HG02852 (cell line): ENCODE measurements at regions not wholly inside any gene's neighbourhood (a gene's known extent, or its start where the extent isn't known, plus 50 kb on each side); places are given as distances from the start of the nearest gene placed in this dataset.
"Not testable (repeated sequence)": the region's sequence is repeated elsewhere in the genome, so short reads cannot be mapped to it uniquely, and the experiment has no call there.

Source experiments
- ATAC-seq: cut with Tn5 transposase; IDR thresholded peaks from one replicate; pipeline ENCODE4 v1.9.1; 2021; ENCODE audit warnings: mild to moderate bottlenecking, moderate library complexity; ENCODE audit not compliant: unreplicated experiment

GRCh38 chr14:101634202-101634849, 73.0 kb downstream of the DIO3 start:
- ATAC-seq: no peak

- ATAC-seq: no peak
Observed at GRCh38 chr14:101634850-101635748, 73.8 kb downstream of the DIO3 start.

DNA sequence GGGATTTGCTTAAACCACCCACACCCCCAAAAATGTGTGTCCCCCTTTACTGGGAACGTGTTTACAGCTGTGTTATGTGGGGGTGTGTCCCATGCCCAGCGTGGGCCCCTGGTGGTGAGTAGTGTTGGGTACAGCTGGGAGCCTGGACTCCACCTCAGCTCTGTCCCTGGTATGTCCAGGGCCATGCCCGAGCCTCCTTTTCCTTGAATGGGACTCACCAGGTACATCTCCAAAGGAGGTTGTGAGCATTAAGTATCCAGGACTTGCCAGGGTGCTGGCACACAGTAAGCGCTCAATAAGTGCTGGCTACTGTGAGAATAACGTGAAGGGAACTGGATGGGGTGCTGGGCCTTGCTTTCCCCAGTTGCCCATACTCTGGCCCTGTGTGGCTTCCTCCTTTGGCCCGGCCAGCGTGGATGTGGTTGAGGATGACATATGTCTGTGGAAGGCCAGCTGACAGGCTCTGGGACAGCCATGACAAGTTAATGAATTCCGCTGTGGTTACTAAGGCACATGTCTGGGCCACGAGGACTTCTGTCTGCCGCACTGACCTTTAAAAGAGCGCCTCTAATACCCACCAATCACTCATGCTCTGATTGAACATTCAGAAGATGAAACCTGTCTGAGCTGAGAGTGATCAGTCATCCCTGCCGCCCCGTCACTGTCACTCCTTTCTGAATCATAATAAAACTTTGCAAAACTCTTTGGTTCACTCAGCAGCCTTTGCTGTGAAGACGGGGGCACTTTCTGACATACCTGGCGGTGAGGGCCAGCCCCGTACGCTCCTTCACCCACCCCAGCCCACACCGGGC, 74.7 kb downstream of the DIO3 start:
- ATAC-seq: peak; percentile 54

- no peak for ATAC-seq
Observed at GRCh38 chr14:101639241-101639833, 78.0 kb downstream of the DIO3 start.

- ATAC-seq: no peak
Observed at GRCh38 chr14:101643651-101644050, 82.4 kb downstream of the DIO3 start.

- ATAC-seq: no peak
Observed at GRCh38 chr14:101654051-101654450, 92.8 kb downstream of the DIO3 start.

DNA sequence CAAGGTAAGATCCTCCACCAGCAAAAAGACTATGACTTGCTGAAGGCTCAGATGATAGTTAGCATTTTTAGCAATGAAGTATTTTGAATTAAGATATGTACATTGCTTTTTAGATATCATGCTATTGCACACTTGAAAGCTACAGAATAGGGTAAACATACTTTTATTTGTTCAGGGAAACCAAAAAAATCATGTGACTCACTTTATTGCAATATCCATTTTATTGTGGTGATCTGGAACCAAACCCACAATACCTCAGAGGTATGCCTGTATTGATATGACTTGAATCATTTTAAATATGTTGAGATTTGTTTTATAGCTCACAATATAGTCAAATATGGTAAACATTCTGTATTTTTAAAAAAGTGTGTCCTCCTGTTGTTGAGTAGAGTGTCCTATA, 96.1 kb downstream of the DIO3 start:
- ATAC-seq: no peak

GRCh38 chr14:101665478-101666078, 95.9 kb upstream of the PPP2R5C start:
- ATAC-seq: no peak

- no peak for ATAC-seq
Observed at GRCh38 chr14:101666264-101666663, 95.2 kb upstream of the PPP2R5C start.

DNA sequence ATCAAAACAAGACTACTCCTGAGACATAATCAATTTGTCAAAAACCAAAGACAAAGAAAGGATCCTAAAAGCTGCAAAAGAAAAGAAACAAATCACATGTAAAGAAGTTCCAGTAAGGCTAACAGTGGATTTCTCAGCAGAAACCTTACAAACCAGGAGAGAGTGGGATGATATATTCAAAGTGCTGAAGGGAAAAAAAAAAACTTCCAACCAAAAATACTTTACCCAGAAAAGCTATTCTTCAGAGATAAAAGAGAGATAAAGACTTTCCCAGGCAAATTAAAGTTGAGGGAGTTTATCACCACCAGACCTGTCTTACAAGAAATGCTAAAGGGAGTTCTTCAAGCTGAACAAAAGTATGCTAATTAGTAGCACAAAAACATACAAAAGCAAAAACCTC, 91.9 kb upstream of the PPP2R5C start:
- ATAC-seq: no peak

DNA sequence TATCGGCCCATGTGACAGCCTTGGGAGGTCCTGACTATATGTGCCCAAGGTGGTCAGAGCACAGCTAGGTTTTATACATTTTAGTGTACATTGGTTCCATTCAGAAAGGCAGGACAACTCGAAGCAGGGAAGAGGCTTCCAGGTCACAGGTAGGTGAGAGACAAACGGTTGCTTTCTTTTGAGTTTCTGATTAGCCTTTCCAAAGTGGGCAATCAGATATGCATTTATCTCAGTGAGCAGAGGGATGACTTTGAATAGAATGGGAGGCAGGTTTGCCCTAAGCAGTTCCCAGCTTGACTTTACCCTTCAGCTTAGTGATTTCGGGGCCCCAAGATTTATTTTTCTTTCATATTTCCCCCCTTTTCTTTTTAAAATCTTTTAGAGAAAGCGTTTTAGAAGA, 87.6 kb upstream of the PPP2R5C start:
- no peak for ATAC-seq

DNA sequence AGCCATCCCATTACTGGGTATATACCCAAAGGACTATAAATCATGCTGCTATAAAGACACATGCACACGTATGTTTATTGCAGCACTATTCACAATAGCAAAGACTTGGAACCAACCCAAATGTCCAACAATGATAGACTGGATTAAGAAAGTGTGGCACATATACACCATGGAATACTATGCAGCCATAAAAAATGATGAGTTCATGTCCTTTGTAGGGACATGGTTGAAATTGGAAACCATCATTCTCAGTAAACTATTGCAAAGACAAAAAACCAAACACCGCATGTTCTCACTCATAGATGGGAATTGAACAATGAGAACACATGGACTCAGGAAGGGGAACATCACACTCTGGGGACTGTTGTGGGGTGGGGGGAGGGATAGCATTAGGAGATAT, 85.7 kb upstream of the PPP2R5C start:
- ATAC-seq: not testable (repeated sequence)

DNA sequence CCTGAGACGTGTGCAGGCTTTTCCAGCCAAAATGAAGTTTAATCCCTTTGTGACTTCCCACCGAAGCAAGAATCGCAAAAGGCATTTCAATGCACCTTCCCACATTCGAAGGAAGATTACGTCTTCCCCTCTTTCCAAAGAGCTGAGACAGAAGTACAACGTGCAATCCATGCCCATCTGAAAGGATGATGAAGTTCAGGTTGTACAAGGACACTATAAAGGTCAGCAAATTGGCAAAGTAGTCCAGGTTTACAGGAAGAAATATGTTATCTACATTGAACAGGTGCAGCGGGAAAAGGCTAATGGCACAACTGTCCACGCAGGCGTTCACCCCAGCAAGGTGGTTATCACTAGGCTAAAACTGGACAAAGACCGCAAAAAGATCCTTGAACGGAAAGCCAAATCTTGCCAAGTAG, 83.6 kb upstream of the PPP2R5C start:
- not testable (repeated sequence) for ATAC-seq

DNA sequence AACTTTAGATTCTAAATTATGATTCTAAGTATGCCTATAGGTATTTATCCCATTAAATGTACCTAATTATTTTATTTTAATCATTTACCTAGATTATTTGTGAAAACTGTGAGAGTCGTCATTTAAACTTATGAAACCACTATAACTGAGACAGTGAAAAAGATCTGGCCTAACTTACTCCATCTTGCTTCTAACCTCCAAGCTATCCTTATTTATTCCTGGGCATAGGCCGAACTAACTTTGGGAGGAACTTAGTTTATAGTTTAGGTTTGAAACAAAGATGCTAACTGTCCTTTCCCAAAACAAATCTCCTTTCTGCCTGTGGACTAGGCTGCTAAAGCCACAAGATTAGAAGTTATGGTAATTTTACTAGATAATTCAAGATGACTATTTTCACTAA, 79.7 kb upstream of the PPP2R5C start:
- ATAC-seq: no peak

- ATAC-seq: no peak
Observed at GRCh38 chr14:101683365-101683764, 78.1 kb upstream of the PPP2R5C start.

- ATAC-seq: no peak
Observed at GRCh38 chr14:101687756-101688546, 73.6 kb upstream of the PPP2R5C start.

GRCh38 chr14:101689039-101689501, 72.4 kb upstream of the PPP2R5C start:
- ATAC-seq: no peak

DNA sequence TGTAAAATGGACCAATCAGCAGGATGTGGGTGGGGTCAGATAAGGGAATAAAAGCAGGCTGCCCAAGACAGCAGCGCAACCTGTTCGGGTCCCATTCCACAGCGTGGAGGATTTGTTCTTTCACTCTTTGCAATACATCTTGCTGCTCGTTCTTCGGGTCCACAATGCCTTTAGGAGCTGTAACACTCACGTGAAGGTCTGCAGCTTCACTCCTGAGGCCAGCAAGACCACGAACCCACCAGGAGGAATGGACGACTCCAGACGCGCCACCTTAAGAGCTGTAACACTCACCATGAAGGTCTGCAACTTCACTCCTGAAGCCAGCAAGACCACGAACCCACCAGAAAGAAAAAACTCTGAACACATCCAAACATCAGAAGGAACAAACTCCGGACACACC, 71.5 kb upstream of the PPP2R5C start:
- not testable (repeated sequence) for ATAC-seq

GRCh38 chr14:101695659-101696058, 65.8 kb upstream of the PPP2R5C start:
- ATAC-seq: no peak

- ATAC-seq: no peak
Observed at GRCh38 chr14:101704140-101704539, 57.4 kb upstream of the PPP2R5C start.
